ENCODE measurements at regions not wholly inside any gene's neighbourhood (a gene's known extent, or its start where the extent isn't known, plus 50 kb on each side); places are given as distances from the start of the nearest gene placed in this dataset.

DNA sequence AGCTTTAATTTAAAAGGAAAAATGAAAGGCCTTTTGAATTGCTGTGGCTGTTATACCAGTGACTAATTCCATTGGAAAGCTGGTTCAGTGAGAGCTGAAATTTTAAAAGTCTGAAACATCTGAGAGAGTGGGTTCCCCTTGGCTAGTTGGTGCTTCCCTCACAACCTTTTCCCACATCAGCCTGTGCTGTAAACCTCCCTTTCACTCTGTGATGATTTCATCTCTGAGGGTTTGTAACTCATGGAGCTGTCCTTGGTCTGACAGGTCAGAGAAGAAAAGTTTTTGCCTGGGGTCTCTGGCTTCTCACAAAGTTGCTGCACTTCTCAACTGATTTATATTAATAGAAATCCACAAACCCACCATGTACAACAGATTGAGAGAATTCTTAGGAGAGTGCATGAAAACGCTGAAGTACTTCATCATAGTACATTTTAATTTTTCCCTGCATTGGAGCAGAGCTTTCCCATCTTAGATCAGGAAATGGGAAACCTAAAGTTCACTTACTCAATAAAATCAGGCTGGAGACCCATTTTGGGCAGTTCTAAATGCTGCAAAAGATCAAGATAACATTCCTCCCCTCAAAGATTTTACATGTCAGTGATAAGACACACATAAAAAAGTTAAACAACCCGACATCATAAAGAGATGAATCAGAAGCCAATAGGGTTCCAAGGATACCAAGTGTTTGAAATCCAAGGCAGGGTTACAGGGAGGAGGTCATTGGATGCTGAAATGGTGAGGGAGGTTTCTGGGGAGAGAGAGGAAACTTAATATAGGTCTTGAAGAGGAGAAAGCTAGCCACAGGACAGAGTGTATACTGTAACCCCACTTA, 157.0 kb upstream of the MKLN1 start:
- no peak overlapping the region for H3K27ac Mint-ChIP-seq
- H3K27me3 Mint-ChIP-seq (ENCODE audit: insufficient read depth): peaks cover 5% of the 10 kb centered on the region
- no peaks in the 10 kb centered on the region for H3K4me1 Mint-ChIP-seq (ENCODE audit: low read depth)
- peaks cover 1% of the 10 kb centered on the region for H3K36me3 Mint-ChIP-seq (ENCODE audit: low read depth)
- no peak for DNase-seq (ENCODE audit: low spot score)
- H3K9me3 Mint-ChIP-seq: no peaks in the 10 kb centered on the region
- intact Hi-C loops (cut with micrococcal nuclease): no loop called here
- H3K4me3 Mint-ChIP-seq: no peak overlapping the region

DNA sequence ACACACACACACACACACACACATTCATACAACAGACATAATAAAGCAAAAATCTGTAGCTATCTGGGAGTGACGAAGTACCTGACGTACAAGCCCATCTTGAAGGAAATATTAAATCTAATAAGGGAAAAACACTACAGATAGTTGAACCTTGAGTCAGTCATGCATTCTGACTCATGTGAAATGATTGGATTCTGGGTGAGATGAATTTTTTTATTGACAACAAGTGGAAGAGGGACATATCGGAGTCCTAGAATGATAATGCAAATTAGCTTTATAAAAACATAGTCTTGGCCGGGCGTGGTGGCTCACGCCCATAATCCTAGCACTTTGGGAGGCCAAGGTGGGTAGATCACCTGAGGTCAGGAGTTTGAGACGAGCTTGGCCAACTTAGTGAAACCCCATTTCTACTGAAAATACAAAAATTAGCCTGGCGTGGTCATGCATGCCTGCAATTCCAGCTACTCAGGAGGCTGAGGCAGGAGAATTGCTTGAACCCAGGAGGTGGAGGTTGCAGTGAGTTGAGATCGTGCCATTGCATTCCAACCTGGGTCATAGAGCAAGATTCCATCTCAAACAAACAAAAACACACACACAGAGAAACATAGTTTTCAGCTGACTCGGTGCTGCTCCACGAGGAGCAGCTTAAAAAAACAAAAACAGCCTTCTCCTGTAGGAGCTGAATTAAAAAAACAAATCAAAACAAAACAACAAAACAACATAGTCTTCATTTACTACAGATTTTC, 154.4 kb upstream of the MKLN1 start:
- intact Hi-C loops (cut with micrococcal nuclease): no loop called here
- peaks cover 5% of the 10 kb centered on the region for H3K27me3 Mint-ChIP-seq (ENCODE audit: insufficient read depth)
- H3K4me1 Mint-ChIP-seq (ENCODE audit: low read depth): no peaks in the 10 kb centered on the region
- DNase-seq (ENCODE audit: low spot score): no peak
- no peak overlapping the region for H3K27ac Mint-ChIP-seq
- no peaks in the 10 kb centered on the region for H3K9me3 Mint-ChIP-seq
- H3K36me3 Mint-ChIP-seq (ENCODE audit: low read depth): peaks cover 1% of the 10 kb centered on the region
- no peak overlapping the region for H3K4me3 Mint-ChIP-seq

DNA sequence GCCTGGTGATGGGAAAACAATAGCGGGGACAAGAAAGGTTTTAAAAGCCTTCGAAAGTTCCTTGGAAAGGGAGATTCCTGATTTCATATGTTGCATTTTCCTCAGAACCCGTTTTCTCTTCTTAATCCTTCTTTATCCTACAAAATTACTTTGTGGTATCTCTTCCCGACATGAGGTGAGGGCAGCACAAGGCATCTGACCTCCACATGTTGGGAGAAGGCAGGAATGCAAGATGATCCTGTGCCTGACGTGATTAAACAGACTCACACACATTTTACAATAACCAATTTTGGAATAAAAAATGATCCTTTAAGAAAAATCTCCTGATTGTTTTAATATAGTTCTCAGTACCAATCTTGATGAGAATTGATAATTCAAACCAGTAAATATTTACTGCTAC, 153.3 kb upstream of the MKLN1 start:
- H3K36me3 Mint-ChIP-seq (ENCODE audit: low read depth): peaks cover 1% of the 10 kb centered on the region

DNA sequence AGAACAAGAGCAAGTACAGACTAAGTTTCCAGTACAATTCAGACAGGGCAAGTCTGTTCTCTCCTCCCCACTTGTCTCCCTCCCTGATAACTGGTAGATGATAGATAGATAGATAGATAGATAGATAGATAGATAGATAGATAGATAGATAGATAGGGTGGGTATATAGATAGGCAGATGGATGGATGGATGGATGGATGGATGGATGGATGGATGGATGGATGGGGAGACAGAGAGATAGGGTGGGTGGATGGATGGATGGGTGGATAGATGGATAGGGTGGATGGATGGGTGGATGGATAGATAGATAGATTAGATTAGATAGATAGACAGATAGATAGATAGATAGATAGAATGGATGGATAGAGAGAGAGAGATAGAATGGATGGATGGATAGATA, 152.8 kb upstream of the MKLN1 start:
- DNase-seq (ENCODE audit: low spot score): no peak
- Mint-ChIP-seq H3K9me3 (no peaks in the 10 kb centered on the region), H3K4me3 (no peak overlapping the region), H3K27me3 (ENCODE audit: insufficient read depth) (peaks cover 5% of the 10 kb centered on the region), H3K27ac (no peak overlapping the region), H3K36me3 (ENCODE audit: low read depth) (peaks cover 1% of the 10 kb centered on the region), H3K4me1 (ENCODE audit: low read depth) (no peaks in the 10 kb centered on the region)
- intact Hi-C loops (cut with micrococcal nuclease): no loop called here

More for the DNA sequence above, 153.3 kb upstream of the MKLN1 start:
- DNase-seq (ENCODE audit: low spot score): no peak
- H3K4me3 Mint-ChIP-seq: no peak overlapping the region
- no peaks in the 10 kb centered on the region for H3K4me1 Mint-ChIP-seq (ENCODE audit: low read depth)
- intact Hi-C loops (cut with micrococcal nuclease): no loop called here
- H3K9me3 Mint-ChIP-seq: no peaks in the 10 kb centered on the region
- no peak overlapping the region for H3K27ac Mint-ChIP-seq
- peaks cover 5% of the 10 kb centered on the region for H3K27me3 Mint-ChIP-seq (ENCODE audit: insufficient read depth)

DNA sequence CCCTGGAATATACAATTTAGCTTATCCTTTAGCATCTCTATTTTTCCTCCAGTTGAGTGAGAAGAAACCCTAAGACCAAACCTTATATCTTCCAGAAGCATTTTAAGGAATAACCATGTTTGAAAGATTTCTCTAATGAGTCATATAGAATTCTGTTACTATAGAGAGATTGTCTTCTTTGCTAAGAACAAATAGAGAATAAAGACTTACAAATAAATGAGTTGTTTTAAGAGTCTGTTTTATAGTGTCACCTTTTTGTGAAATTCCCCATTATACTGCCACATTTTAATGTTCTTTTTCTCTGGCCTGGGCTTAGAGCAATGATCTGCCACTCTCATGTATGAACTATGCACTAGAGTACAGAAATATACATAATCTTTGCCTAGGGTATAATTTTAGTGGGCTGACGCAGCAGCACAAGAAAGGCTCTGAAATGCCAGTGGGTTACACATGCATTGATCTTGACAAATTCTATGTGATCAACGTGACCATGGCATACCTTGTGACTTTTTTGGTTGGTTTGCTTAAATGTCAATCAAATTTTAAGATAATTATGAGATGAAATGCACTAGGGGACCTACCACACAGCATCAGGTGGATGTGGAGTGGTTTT, 145.1 kb upstream of the MKLN1 start:
- DNase-seq (ENCODE audit: low spot score): no peak
- H3K36me3 Mint-ChIP-seq (ENCODE audit: low read depth): peaks cover 2% of the 10 kb centered on the region
- intact Hi-C loops (cut with micrococcal nuclease): no loop called here
- H3K4me1 Mint-ChIP-seq (ENCODE audit: low read depth): peaks cover 32% of the 10 kb centered on the region
- H3K27ac Mint-ChIP-seq: no peak overlapping the region
- no peaks in the 10 kb centered on the region for H3K9me3 Mint-ChIP-seq
- H3K27me3 Mint-ChIP-seq (ENCODE audit: insufficient read depth): no peaks in the 10 kb centered on the region
- H3K4me3 Mint-ChIP-seq: no peak overlapping the region

DNA sequence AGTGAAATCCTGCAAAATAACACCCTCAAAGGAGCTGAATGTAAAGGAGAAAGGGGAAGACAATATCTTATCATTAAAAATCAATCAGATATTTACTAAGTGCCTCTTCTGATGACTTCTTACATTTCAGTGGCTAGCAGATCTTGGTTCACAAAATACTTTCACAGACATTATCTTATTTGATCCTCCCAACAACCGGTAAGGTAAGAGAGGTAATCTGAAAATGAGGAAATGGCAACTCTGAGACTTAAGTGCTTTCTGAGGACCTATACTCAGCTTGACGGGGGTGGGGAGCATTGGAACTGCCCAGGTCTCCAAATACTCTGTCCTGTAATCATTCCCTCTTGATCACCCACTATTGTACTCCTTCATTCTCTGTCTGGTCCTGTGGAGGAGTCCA, 144.6 kb upstream of the MKLN1 start:
- H3K9me3 Mint-ChIP-seq: no peaks in the 10 kb centered on the region

DNA sequence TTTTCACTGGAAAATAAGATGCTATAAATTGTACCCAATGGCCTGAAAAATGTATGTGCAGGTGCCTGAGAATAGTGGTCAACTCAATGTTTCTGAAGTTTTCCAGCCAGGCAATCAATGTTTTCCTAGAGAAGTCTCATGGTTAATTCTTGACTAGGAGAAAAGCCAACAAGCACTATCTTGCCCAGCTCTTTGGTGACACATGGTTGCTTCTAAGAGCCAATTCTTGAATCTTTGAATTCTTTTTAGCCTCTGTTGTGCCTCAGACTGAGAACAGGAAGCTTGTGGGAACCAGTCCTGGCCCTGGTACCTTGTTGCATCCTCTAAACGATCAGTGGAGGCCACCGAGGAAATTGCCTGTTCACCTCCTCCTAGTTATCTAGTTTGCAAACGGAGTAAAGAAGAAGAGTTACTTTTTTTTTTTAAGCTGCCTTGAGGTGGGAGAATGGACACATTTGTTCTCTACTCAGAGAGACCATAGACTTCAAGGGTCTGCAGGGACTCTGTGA, 144.0 kb upstream of the MKLN1 start:
- Mint-ChIP-seq H3K27me3 (ENCODE audit: insufficient read depth) (no peaks in the 10 kb centered on the region), H3K4me1 (ENCODE audit: low read depth) (peaks cover 43% of the 10 kb centered on the region), H3K4me3 (peak overlapping the region; percentile 53), H3K27ac (peak overlapping the region; percentile 82), H3K36me3 (ENCODE audit: low read depth) (peaks cover 7% of the 10 kb centered on the region), H3K9me3 (peaks cover 3% of the 10 kb centered on the region)
- intact Hi-C loops (cut with micrococcal nuclease): loop anchor here (1.0 kb wide), 1 partner anchor 270 kb away; no protein-coding TSS in a partner anchor
- DNase-seq (ENCODE audit: low spot score): peak; percentile 24

More for the DNA sequence above, 144.6 kb upstream of the MKLN1 start:
- Mint-ChIP-seq H3K4me3 (no peak overlapping the region), H3K27me3 (ENCODE audit: insufficient read depth) (no peaks in the 10 kb centered on the region), H3K36me3 (ENCODE audit: low read depth) (peaks cover 2% of the 10 kb centered on the region), H3K4me1 (ENCODE audit: low read depth) (peaks cover 37% of the 10 kb centered on the region), H3K27ac (no peak overlapping the region)
- no peak for DNase-seq (ENCODE audit: low spot score)
- intact Hi-C loops (cut with micrococcal nuclease): no loop called here

DNA sequence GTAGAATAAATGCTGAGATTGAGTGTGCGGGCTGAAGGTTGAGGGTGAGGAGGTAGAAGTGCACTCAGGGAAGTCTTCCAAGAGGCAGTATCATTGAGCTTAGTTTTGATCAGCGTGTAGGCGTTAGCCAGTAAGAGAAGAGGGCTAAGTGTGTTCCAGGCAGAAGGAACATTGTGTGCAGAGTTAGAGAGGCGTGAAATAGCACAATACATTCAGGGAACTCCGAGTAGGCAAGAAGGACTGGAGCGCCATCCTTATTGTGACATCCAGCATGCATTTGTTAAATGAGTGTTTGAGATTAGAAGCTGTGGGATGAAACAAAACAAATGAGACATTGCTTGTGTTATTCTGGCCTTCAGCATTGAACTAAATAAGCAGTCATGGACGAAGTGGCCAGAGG, 140.9 kb upstream of the MKLN1 start:
- H3K9me3 Mint-ChIP-seq: peaks cover 3% of the 10 kb centered on the region
- no peak overlapping the region for H3K4me3 Mint-ChIP-seq
- H3K27me3 Mint-ChIP-seq (ENCODE audit: insufficient read depth): no peaks in the 10 kb centered on the region
- H3K4me1 Mint-ChIP-seq (ENCODE audit: low read depth): peaks cover 69% of the 10 kb centered on the region
- peaks cover 8% of the 10 kb centered on the region for H3K36me3 Mint-ChIP-seq (ENCODE audit: low read depth)
- intact Hi-C loops (cut with micrococcal nuclease): loop anchor here (5.0 kb wide), 2 partner anchors 180 to 315 kb away; no protein-coding TSS in a partner anchor
- no peak for DNase-seq (ENCODE audit: low spot score)
- peak overlapping the region; percentile 46 for H3K27ac Mint-ChIP-seq

DNA sequence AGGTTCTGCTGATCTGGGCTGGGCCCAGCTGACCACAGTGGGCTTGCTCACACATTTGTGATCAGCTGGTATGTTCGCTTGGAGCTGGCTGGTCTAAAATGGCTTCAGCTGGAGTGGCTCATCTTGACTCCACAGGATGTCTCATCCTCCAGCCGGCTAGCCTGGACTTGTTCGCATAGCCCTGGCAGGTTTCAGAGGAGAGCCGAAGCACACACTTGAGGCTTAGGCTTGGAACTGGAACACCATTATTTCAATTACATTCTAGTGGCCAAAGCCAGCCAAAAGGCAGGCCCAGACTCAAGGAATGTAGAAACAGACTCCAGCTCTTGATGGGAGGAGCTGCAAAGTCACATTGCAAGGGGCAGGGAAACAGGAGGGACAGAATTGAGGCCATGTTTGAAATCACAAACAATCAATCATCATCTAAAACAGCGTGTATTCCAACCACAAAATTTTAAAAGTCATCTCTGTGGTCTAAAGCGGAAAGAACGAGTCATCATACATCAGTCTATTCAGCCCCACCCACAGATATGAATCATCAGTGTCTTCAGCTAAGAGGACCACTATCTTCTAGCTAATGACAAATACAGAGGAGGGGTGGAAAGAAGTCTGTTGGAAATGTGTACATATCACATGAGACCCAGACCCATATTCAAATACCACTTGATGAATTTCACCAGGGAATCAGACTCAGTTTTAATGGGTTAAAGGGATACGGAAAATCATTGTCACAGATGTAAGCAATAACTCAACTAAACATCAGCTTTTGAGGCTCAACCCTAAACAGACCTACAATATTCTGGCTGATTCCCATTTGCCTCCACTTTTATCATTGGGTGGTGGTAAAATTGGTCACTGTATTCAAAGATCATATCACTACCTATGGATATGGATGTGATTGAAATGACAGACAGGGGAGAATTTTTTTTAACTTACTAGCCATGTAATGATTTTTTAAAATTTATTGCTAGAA, 139.0 kb upstream of the MKLN1 start:
- Mint-ChIP-seq H3K27ac (peak overlapping the region; percentile 91), H3K27me3 (ENCODE audit: insufficient read depth) (no peaks in the 10 kb centered on the region), H3K9me3 (peaks cover 3% of the 10 kb centered on the region), H3K4me1 (ENCODE audit: low read depth) (peaks cover 59% of the 10 kb centered on the region), H3K36me3 (ENCODE audit: low read depth) (peaks cover 8% of the 10 kb centered on the region), H3K4me3 (peak overlapping the region; percentile 52)
- peak; percentile 59 for DNase-seq (ENCODE audit: low spot score)
- intact Hi-C loops (cut with micrococcal nuclease): loop anchor here (1.0 to 5.0 kb wide), 10 partner anchors 43 to 540 kb away; partner anchors contain the start of gene MKLN1

DNA sequence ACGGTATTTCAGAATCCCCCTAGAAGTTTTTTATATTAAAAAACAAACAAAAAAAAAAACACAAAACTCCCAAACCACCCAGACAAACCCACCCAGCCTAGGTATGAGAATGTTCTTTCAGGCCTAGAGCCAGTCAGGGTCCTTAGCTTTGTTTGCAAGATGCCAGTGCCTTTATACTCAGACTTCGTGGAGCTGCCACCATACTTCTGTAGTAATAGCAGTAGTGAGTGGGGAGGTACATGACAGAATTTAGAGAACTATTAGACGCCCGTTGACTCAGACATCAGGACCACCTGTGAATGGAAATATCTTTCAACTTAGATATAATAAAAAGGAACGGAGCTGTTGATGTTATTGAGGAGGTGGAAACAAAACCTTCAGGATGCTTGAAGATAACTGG, 138.2 kb upstream of the MKLN1 start:
- no peaks in the 10 kb centered on the region for H3K27me3 Mint-ChIP-seq (ENCODE audit: insufficient read depth)
- peaks cover 3% of the 10 kb centered on the region for H3K9me3 Mint-ChIP-seq
- intact Hi-C loops (cut with micrococcal nuclease): loop anchor here (1.0 to 5.0 kb wide), 4 partner anchors 158 to 541 kb away; no protein-coding TSS in a partner anchor
- peaks cover 8% of the 10 kb centered on the region for H3K36me3 Mint-ChIP-seq (ENCODE audit: low read depth)
- H3K27ac Mint-ChIP-seq: peak overlapping the region; percentile 91
- H3K4me3 Mint-ChIP-seq: peak overlapping the region; percentile 3
- no peak for DNase-seq (ENCODE audit: low spot score)
- peaks cover 57% of the 10 kb centered on the region for H3K4me1 Mint-ChIP-seq (ENCODE audit: low read depth)

DNA sequence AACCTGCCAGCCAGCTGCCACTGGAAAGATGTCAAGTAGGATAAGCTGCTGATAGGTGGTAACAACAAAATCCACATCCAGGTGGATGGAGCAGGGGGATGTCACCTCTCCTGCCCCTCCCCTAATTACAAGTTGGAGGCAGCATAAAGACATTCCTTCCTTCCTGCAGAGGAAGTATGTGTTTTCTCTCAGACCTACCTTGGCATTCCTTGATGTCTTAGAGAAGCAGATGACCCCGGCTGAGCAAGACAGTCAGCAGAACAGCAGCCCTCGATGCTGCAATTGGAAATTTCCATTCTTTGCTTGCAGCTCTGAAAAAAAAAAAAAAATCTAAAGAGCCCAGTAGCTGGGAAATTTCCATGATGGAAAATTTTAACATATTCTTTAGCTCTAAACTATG, 137.5 kb upstream of the MKLN1 start:
- Mint-ChIP-seq H3K27ac (peak overlapping the region; percentile 91), H3K4me3 (peak overlapping the region; percentile 3), H3K36me3 (ENCODE audit: low read depth) (peaks cover 8% of the 10 kb centered on the region), H3K27me3 (ENCODE audit: insufficient read depth) (no peaks in the 10 kb centered on the region), H3K9me3 (peaks cover 3% of the 10 kb centered on the region), H3K4me1 (ENCODE audit: low read depth) (peaks cover 54% of the 10 kb centered on the region)
- DNase-seq (ENCODE audit: low spot score): no peak
- intact Hi-C loops (cut with micrococcal nuclease): no loop called here

DNA sequence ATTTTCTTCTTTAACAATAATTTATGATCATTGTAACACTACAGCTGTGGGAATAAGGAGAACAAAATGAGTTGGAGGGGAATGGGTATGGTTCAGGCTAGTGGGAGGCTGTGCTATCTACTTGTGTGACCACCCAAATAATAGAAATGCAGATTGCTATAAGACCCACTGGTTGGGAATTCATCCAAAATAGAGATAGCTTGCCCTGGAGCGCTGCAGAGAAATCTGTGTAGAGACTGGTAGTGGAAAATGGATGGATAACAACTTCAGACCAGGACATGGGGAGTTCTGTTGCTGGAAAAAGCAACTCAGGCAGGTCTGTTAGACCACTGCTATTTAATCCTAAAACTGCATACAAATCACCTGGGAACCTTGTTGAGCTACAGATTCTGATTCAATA, 137.1 kb upstream of the MKLN1 start:
- Mint-ChIP-seq H3K4me1 (ENCODE audit: low read depth) (peaks cover 54% of the 10 kb centered on the region), H3K9me3 (peaks cover 3% of the 10 kb centered on the region), H3K27ac (peak overlapping the region; percentile 57), H3K36me3 (ENCODE audit: low read depth) (peaks cover 8% of the 10 kb centered on the region), H3K4me3 (no peak overlapping the region), H3K27me3 (ENCODE audit: insufficient read depth) (no peaks in the 10 kb centered on the region)
- no peak for DNase-seq (ENCODE audit: low spot score)
- intact Hi-C loops (cut with micrococcal nuclease): no loop called here

Data from activated T-helper 1 cell treated with anti-CD3 and anti-CD28 coated beads, Interleukin-12 subunit alpha, Interleukin-12 subunit beta, Interleukin-2, Interleukin-4 antibody, amounts not matched to agents 30 ng/mL and 10 ng/mL and 1 ng/mL, durations not matched to agents 14 hours and 24 hours and 36 hours (primary cell).